Immature natural killer cell (primary cell): ENCODE measurements at regions not wholly inside any gene's neighbourhood (a gene's known extent, or its start where the extent isn't known, plus 50 kb on each side); places are given as distances from the start of the nearest gene placed in this dataset.

Experiments used
- DNase-seq, 3 donors: peaks; one replicate each; pipeline ENCODE4 v3.0.0; 2022; ENCODE audit warnings: mixed read lengths in 1 of 3
- H3K27ac Mint-ChIP-seq, 6 donors: one replicate each; pipeline ENCODE4 v1.8.0; 2020; ENCODE audit warnings: mixed read lengths in 6 of 6, mild to moderate bottlenecking in 5 of 6, inconsistent platforms in 4 of 6, moderate library complexity in 3 of 6
- H3K27me3 Mint-ChIP-seq, 3 donors: one replicate each; pipeline ENCODE4 v1.8.0; 2020 to 2021; ENCODE audit warnings: low read depth in 3 of 3, mild to moderate bottlenecking in 3 of 3, mixed read lengths in 3 of 3, moderate library complexity in 3 of 3, inconsistent platforms in 1 of 3
- H3K36me3 Mint-ChIP-seq, 3 donors: one replicate each; pipeline ENCODE4 v1.8.0; 2020; ENCODE audit warnings: mixed read lengths in 3 of 3, inconsistent platforms in 2 of 3, mild to moderate bottlenecking in 2 of 3
- H3K4me1 Mint-ChIP-seq, 2 donors: one replicate each; pipeline ENCODE4 v1.8.0; 2020; ENCODE audit warnings: inconsistent platforms in 2 of 2, mild to moderate bottlenecking in 2 of 2, mixed read lengths in 2 of 2, moderate library complexity in 1 of 2
- H3K4me3 Mint-ChIP-seq, 5 donors: one replicate each; pipeline ENCODE4 v1.8.0; 2020; ENCODE audit warnings: mild to moderate bottlenecking in 5 of 5, mixed read lengths in 5 of 5, inconsistent platforms in 3 of 5, moderate library complexity in 3 of 5
- H3K9me3 Mint-ChIP-seq, 6 donors: one replicate each; pipeline ENCODE4 v1.8.0; 2020; ENCODE audit warnings: mild to moderate bottlenecking in 6 of 6, mixed read lengths in 6 of 6, inconsistent platforms in 4 of 6, moderate library complexity in 3 of 6

GRCh38 chr3:70824773-70825172 is 512.3 kb upstream of the MDFIC2 start:
- H3K27ac Mint-ChIP-seq: no peak overlapping the region
- no peaks in the 10 kb centered on the region for H3K4me1 Mint-ChIP-seq
- DNase-seq: no peak
- no peak overlapping the region for H3K4me3 Mint-ChIP-seq
- no peaks in the 10 kb centered on the region for H3K36me3 Mint-ChIP-seq
- no peaks in the 10 kb centered on the region for H3K9me3 Mint-ChIP-seq
- peaks cover 0 to 6% (median 1%) of the 10 kb centered on the region in 3 donors for H3K27me3 Mint-ChIP-seq

- Mint-ChIP-seq H3K36me3 (no peaks in the 10 kb centered on the region), H3K4me1 (no peaks in the 10 kb centered on the region), H3K4me3 (no peak overlapping the region), H3K27me3 (peaks cover 0 to 6% (median 1%) of the 10 kb centered on the region in 3 donors), H3K9me3 (no peaks in the 10 kb centered on the region), H3K27ac (no peak overlapping the region)
- no peak for DNase-seq
Measured at GRCh38 chr3:70824078-70824477, 511.6 kb upstream of the MDFIC2 start.

GRCh38 chr3:70823622-70824021 is 511.2 kb upstream of the MDFIC2 start:
- H3K36me3 Mint-ChIP-seq: no peaks in the 10 kb centered on the region
- no peak overlapping the region for H3K4me3 Mint-ChIP-seq
- H3K27me3 Mint-ChIP-seq: peaks cover 0 to 6% (median 1%) of the 10 kb centered on the region in 3 donors

GRCh38 chr3:70822669-70823068 is 510.2 kb upstream of the MDFIC2 start:
- no peaks in the 10 kb centered on the region for H3K36me3 Mint-ChIP-seq
- H3K9me3 Mint-ChIP-seq: no peaks in the 10 kb centered on the region
- H3K4me3 Mint-ChIP-seq: no peak overlapping the region
- no peaks in the 10 kb centered on the region for H3K4me1 Mint-ChIP-seq
- H3K27ac Mint-ChIP-seq: no peak overlapping the region
- peaks cover 0 to 6% (median 0%) of the 10 kb centered on the region in 3 donors for H3K27me3 Mint-ChIP-seq
- DNase-seq: no peak

More at GRCh38 chr3:70823622-70824021, 511.2 kb upstream of the MDFIC2 start:
- no peak for DNase-seq
- no peak overlapping the region for H3K27ac Mint-ChIP-seq
- H3K9me3 Mint-ChIP-seq: no peaks in the 10 kb centered on the region
- H3K4me1 Mint-ChIP-seq: no peaks in the 10 kb centered on the region

- peaks cover 0 to 6% (median 0%) of the 10 kb centered on the region in 3 donors for H3K27me3 Mint-ChIP-seq
- H3K36me3 Mint-ChIP-seq: no peaks in the 10 kb centered on the region
- no peaks in the 10 kb centered on the region for H3K9me3 Mint-ChIP-seq
- H3K27ac Mint-ChIP-seq: no peak overlapping the region
- no peak overlapping the region for H3K4me3 Mint-ChIP-seq
- no peaks in the 10 kb centered on the region for H3K4me1 Mint-ChIP-seq
- no peak for DNase-seq
Measured at GRCh38 chr3:70821602-70822001, 509.2 kb upstream of the MDFIC2 start.

GRCh38 chr3:70820397-70820796 is 508.0 kb upstream of the MDFIC2 start:
- Mint-ChIP-seq H3K4me3 (no peak overlapping the region), H3K27ac (no peak overlapping the region), H3K36me3 (no peaks in the 10 kb centered on the region), H3K9me3 (no peaks in the 10 kb centered on the region), H3K4me1 (no peaks in the 10 kb centered on the region), H3K27me3 (peaks cover 1 to 6% (median 2%) of the 10 kb centered on the region in 3 donors)
- DNase-seq: no peak

GRCh38 chr3:70818145-70818544 is 505.7 kb upstream of the MDFIC2 start:
- Mint-ChIP-seq H3K36me3 (no peaks in the 10 kb centered on the region), H3K27me3 (peaks cover 2 to 4% (median 2%) of the 10 kb centered on the region in 3 donors), H3K4me3 (no peak overlapping the region), H3K9me3 (no peaks in the 10 kb centered on the region), H3K27ac (no peak overlapping the region), H3K4me1 (no peaks in the 10 kb centered on the region)
- DNase-seq: no peak

- H3K27me3 Mint-ChIP-seq: peaks cover 0 to 3% (median 2%) of the 10 kb centered on the region in 3 donors
- no peaks in the 10 kb centered on the region for H3K4me1 Mint-ChIP-seq
- no peak for DNase-seq
- H3K4me3 Mint-ChIP-seq: no peak overlapping the region
- no peaks in the 10 kb centered on the region for H3K9me3 Mint-ChIP-seq
- H3K27ac Mint-ChIP-seq: no peak overlapping the region
- H3K36me3 Mint-ChIP-seq: no peaks in the 10 kb centered on the region
Measured at GRCh38 chr3:70816346-70816745, 503.9 kb upstream of the MDFIC2 start.

GRCh38 chr3:70815817-70816216 is 503.4 kb upstream of the MDFIC2 start:
- no peak overlapping the region for H3K27ac Mint-ChIP-seq
- H3K9me3 Mint-ChIP-seq: no peaks in the 10 kb centered on the region
- H3K4me1 Mint-ChIP-seq: no peaks in the 10 kb centered on the region
- DNase-seq: no peak
- peaks cover 0 to 3% (median 2%) of the 10 kb centered on the region in 3 donors for H3K27me3 Mint-ChIP-seq
- H3K36me3 Mint-ChIP-seq: no peaks in the 10 kb centered on the region
- H3K4me3 Mint-ChIP-seq: no peak overlapping the region

GRCh38 chr3:70813311-70813710 is 500.9 kb upstream of the MDFIC2 start:
- Mint-ChIP-seq H3K27me3 (peaks cover 2 to 3% (median 2%) of the 10 kb centered on the region in 3 donors), H3K36me3 (no peaks in the 10 kb centered on the region), H3K27ac (no peak overlapping the region), H3K4me1 (no peaks in the 10 kb centered on the region), H3K9me3 (peaks cover 0 to 5% (median 0%) of the 10 kb centered on the region in 6 donors), H3K4me3 (no peak overlapping the region)
- DNase-seq: no peak

GRCh38 chr3:70811880-70812279 is 499.4 kb upstream of the MDFIC2 start:
- H3K27ac Mint-ChIP-seq: no peak overlapping the region
- DNase-seq: no peak
- peaks cover 2 to 5% (median 3%) of the 10 kb centered on the region in 3 donors for H3K27me3 Mint-ChIP-seq
- H3K9me3 Mint-ChIP-seq: peaks cover 0 to 5% (median 0%) of the 10 kb centered on the region in 6 donors
- H3K36me3 Mint-ChIP-seq: no peaks in the 10 kb centered on the region
- no peaks in the 10 kb centered on the region for H3K4me1 Mint-ChIP-seq
- H3K4me3 Mint-ChIP-seq: no peak overlapping the region

- peaks cover 0 to 8% (median 4%) of the 10 kb centered on the region in 3 donors for H3K27me3 Mint-ChIP-seq
- no peak overlapping the region for H3K27ac Mint-ChIP-seq
- no peak overlapping the region for H3K4me3 Mint-ChIP-seq
- H3K4me1 Mint-ChIP-seq: no peaks in the 10 kb centered on the region
- DNase-seq: no peak
- no peaks in the 10 kb centered on the region for H3K36me3 Mint-ChIP-seq
- H3K9me3 Mint-ChIP-seq: peaks cover 0 to 5% (median 0%) of the 10 kb centered on the region in 6 donors
Measured at GRCh38 chr3:70808881-70809280, 496.4 kb upstream of the MDFIC2 start.

- H3K4me1 Mint-ChIP-seq: no peaks in the 10 kb centered on the region
- no peak overlapping the region for H3K4me3 Mint-ChIP-seq
- H3K9me3 Mint-ChIP-seq: peaks cover 0 to 5% (median 0%) of the 10 kb centered on the region in 6 donors
- no peaks in the 10 kb centered on the region for H3K36me3 Mint-ChIP-seq
- H3K27me3 Mint-ChIP-seq: peaks cover 0 to 8% (median 3%) of the 10 kb centered on the region in 3 donors
- no peak for DNase-seq
- no peak overlapping the region for H3K27ac Mint-ChIP-seq
Measured at GRCh38 chr3:70806556-70806955, 494.1 kb upstream of the MDFIC2 start.

GRCh38 chr3:70806021-70806420 is 493.6 kb upstream of the MDFIC2 start:
- DNase-seq: no peak
- Mint-ChIP-seq H3K9me3 (peaks cover 0 to 5% (median 0%) of the 10 kb centered on the region in 6 donors), H3K4me3 (no peak overlapping the region), H3K4me1 (no peaks in the 10 kb centered on the region), H3K27me3 (peaks cover 0 to 9% (median 3%) of the 10 kb centered on the region in 3 donors), H3K27ac (no peak overlapping the region), H3K36me3 (no peaks in the 10 kb centered on the region)
